ENCODE measurements at regions not wholly inside any gene's neighbourhood (a gene's known extent, or its start where the extent isn't known, plus 50 kb on each side); places are given as distances from the start of the nearest gene placed in this dataset.

DNA sequence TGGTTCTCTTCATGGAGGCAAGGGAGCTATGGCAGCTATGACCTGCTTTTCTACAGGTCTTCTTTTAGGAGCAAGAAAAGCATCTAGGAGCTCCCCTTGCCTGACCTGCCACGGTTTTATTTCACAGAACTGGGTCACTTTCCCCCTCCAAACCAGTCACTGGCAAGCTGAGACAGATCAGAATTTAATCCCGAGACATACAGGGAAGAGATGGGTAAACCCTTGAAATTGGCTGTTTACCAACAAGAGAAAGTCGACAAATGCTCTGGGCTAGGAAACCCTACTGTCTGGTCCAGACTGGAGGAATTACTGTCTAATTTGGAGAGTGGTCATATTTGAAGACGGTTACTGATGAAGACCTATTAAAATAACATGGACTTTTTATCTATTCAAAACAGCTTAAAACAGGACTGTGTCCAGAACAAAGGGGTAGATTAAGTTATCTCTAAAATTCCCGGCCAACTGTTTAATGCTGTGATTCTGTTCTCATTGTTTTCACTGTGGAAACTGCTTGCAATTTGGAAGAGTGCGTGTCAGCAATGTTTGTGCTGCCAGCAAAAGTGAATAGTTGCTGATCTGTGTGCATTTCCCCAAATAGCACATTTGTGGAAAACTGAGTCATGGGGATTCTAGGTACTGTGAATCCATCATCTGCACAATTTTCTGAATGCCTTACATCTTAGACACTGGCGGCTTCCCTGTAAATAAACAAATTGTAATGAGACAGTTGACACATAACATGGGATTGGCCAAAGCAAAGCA lies 73.4 kb upstream of the EEA1 start:
- TF ChIP-seq RAD21 (IDR thresholded peaks at IDR 0.05 in 1 of 2, conservative IDR thresholded peaks at IDR 0.05 in 1 of 2; ENCODE audit: low read depth in 2 of 2, low read length in 2 of 2) (no peak), SIN3A (conservative IDR thresholded peaks at IDR 0.05 in 1 of 2, IDR thresholded peaks at IDR 0.05 in 1 of 2; ENCODE audit: low read depth in 1 of 2, low read length in 2 of 2) (no peak), MAFK (IDR thresholded peaks at IDR 0.05; ENCODE audit: low read depth, low read length) (no peak), ASH2L (IDR thresholded peaks at IDR 0.05; ENCODE audit: low read length) (no peak), SP2 (IDR thresholded peaks at IDR 0.05; ENCODE audit: low read length) (no peak)

All from H1 (cell line).